Peyer's patch (tissue), 4 donors: ENCODE measurements at regions not wholly inside any gene's neighbourhood (a gene's known extent, or its start where the extent isn't known, plus 50 kb on each side); places are given as distances from the start of the nearest gene placed in this dataset.

Experiments used
- CTCF ChIP-seq, 6 experiments: fragments of 450-650 bp in 4 of 6; fragments of 200-600 bp in 2 of 6; sonication (generic) in 1 of 6; IDR thresholded peaks; one replicate each; pipeline ENCODE4 v1.5.1; 2017 to 2019; ENCODE audit warnings: antibody characterized with exemption in 6 of 6, mild to moderate bottlenecking in 3 of 6, moderate library complexity in 1 of 6
- POLR2A ChIP-seq, 2 donors: fragments of 450-650 bp; IDR thresholded peaks; one replicate each; pipeline ENCODE4 v1.5.1; 2017; ENCODE audit warnings: antibody characterized with exemption in 2 of 2, mild to moderate bottlenecking in 2 of 2, moderate library complexity in 2 of 2

GRCh38 chr14:55915456-55915855, 202.8 kb upstream of the PELI2 start:
- TF ChIP-seq CTCF (IDR thresholded peaks at IDR 0.05) (no peak), POLR2A (IDR thresholded peaks at IDR 0.05) (no peak)
